HG03442 (cell line): ENCODE measurements at regions not wholly inside any gene's neighbourhood (a gene's known extent, or its start where the extent isn't known, plus 50 kb on each side); places are given as distances from the start of the nearest gene placed in this dataset.
"Not testable (repeated sequence)": the region's sequence is repeated elsewhere in the genome, so short reads cannot be mapped to it uniquely, and the experiment has no call there.

Source experiments
- ATAC-seq: cut with Tn5 transposase; IDR thresholded peaks from one replicate; pipeline ENCODE4 v1.9.1; 2021; ENCODE audit warnings: mild to moderate bottlenecking, moderate library complexity; ENCODE audit not compliant: unreplicated experiment

- no peak for ATAC-seq
Measured at GRCh38 chr7:121623130-121623872, 227.2 kb upstream of the FAM3C start.

- no peak for ATAC-seq
Measured at GRCh38 chr7:121621937-121622336, 225.8 kb upstream of the FAM3C start.

GRCh38 chr7:121620953-121621606, 225.0 kb upstream of the FAM3C start:
- no peak for ATAC-seq

DNA sequence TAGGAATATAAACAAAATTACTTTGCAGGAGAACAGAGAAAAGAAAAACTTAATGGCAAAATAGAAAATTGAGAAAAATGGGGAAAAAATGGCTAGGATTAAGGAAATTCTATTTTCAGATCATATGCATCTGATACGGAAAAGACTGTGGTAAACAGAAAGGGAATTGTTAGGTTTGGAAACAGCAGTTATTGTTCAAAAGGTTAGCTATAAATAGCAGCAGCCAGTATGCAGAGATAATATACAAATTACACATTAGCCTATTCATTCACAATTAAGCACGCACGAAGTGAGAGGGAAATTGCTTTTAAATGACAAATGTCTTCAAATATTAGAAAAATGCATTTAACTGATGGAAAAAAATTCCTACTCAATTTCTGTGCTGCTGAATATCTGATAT, 224.1 kb upstream of the FAM3C start:
- ATAC-seq, result no peak

DNA sequence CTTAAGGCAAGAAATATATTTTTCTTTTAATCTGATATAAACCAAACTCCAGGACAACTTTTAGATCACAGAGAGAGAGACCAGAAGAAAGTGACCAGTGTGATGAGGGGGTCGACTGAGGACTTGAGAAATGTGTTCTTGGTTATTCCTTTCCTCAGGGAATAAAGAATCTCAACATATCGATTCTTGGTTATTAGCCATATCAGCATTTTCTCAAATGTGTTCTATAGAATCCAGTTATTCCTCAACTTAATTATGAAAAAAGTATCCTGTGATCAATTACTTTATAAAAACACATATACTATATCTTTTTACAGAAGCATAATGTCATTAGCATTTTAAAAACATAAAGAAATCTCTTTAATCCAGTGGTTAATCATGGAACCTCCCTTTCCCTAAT, 222.1 kb upstream of the FAM3C start:
- no peak for ATAC-seq

GRCh38 chr7:121610243-121610642, 214.1 kb upstream of the FAM3C start:
- no peak for ATAC-seq

DNA sequence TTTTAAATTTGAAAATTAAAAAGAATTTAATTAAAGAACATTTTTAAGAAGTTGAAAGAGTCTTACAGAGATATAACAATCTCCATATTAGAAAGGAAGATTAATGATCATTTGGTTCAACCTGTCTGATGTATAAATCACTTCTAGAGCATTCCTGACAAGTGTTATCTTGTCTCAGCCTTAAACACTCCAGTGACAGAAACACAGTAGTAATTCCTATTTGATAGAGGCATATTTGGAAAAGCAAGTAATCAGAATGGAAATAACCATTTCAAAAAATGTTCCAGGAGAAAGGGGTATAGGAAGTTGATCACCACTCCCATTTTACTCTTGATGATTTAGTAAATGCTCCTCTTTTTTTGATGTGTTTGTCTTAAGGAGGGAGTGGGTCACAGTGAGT, 213.1 kb upstream of the FAM3C start:
- ATAC-seq, result no peak

GRCh38 chr7:121608785-121609184, 212.7 kb upstream of the FAM3C start:
- no peak for ATAC-seq

DNA sequence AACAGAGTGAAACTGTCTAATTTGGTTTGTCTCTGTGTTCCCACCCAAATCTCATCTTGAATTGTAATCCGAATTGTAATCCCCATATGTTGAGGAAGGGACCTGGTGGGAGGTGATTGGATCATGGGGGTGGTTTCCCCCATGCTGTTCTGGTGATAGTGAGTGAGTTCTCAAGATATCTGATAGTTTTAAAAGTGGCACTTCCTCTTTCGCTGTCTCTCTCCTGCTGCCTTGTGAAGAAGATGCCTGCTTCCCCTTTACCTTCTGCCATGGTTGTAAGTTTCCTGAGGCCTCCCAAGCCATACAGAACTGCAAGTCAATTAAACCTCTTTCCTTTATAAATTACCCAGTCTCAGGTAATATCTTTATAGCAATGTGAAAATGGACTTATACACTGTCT, 212.1 kb upstream of the FAM3C start:
- ATAC-seq, result not testable (repeated sequence)

- ATAC-seq, result no peak
Measured at GRCh38 chr7:121605317-121605680, 209.2 kb upstream of the FAM3C start.

DNA sequence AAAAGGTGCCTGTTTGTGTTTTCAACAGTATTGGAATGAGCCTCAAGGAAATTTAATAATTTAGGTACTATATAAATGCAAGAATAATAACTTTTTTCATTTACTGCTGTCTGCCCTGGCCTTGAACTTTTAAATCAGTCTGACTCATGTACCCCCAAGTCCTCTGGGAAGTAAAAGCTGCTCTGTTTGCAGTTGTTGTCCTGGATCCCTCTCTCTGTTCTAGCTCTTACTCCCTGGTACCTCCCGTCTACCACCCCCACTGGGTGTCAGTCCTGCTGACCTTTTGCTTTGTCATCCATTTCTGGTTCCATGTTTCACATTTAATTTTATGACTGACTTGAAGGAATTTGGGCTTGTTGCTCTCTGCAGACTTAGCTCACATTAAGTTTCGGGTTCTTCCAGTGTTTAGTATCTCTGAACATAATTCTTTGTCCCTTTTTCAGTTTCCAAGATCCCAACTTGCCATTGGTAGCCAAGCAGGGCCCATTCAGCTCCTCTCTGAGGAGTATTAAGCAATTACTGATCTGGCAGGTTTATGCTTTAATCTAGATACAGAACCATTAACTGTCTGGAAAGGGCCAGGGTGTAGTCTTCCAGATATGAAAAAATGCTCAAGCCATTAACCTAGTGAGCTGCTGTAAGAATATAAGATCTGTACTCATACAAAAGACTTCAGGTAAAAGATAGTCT, 208.7 kb upstream of the FAM3C start:
- no peak for ATAC-seq

DNA sequence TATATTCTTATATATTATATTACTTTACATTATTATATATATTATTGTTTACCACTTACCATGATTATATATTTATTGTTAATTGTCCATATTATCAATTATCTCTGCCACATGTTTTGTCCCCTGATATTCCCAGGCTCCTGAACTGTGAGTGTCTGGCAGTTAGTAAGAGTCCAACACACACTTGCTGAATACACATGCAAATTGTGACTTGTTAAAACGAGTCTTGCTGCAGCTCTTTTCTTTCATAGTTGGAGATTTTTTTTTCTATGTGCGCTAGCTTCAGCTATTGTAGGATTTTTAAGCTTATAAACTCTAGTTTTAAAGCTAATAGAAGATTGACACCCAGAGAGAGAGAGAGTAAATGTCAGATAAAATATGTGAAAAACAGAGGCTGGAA, 207.8 kb upstream of the FAM3C start:
- ATAC-seq, result no peak

DNA sequence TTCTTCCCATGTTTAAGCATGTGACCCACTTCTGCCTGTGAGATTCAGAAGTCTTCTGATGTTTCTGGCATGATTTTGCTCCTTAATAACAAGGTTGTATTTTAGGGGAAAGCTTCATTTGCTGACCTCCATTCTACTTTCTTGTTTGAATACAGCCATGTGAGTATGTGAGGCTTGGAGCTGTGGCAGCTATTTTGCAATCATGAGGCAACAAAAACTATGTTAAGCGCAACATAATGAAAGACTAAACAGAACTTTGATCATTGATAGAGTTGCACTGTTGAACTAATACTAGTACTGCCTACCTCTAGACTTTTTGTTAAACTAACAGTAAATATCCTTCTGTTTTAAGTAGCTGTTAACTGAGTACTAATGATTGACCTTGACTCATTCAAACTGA, 203.8 kb upstream of the FAM3C start:
- ATAC-seq, result no peak

DNA sequence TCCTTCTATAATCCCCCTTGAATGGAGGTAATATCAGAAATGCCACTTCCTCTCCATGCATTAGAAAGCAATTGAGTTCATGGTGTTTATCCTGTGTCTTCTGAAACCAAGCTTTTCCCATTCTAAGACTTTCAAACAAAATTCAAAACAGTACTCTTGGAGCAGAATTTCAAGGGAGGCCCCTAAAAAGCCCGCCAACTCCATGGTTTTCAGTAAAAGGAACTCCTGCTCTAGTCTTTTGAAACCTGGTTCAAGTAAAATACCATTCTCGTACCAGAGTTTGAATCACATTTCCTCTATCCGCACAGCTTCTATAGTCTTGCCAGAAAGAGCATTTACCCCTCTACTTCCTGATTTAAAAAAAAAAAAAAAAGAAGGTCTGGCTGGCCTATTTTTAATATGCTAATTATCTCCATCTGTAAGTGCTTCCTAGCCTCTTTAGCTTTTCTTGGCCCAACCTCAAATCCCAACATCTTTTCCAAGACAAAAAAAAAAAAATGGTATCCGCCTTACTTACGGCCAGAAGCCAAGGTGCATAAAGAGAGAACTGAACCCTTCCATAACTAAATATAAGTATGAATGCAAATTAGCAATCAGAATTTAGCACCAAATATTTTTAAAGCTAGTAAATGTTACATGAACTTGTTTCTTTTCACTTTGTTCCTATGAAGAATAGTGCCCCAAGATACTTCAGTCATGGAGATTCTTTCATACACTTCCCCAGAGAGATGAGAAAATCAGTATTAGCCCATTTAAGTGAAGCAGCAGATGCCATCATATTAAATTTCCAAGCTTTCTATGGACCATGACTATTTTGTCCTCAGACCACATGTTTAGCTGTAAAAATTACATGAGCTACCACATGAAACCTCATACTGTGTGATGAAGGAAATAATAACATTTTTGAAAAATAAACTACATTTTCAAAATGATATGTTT, 199.9 kb upstream of the FAM3C start:
- no peak for ATAC-seq

- no peak for ATAC-seq
Measured at GRCh38 chr7:121591926-121592325, 195.8 kb upstream of the FAM3C start.

DNA sequence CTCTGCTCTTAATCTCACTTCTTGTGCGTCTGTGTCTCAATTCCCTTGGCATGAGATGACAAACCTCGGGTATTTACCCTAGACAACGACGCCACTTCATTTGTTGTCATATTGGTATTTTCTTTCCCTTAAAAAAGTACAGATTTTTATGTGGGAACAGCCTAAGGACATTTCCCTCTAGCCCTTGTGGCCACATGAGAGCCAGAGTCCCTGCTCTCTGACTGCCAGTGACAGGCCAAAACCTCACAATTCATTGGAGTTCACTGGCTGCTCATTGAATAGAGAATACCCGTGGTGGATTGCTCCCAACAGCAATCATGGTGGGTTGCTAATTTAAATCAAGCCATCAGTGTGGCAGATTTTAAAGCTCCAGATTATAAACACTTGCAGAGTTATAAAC, 191.3 kb upstream of the FAM3C start:
- ATAC-seq, result no peak

DNA sequence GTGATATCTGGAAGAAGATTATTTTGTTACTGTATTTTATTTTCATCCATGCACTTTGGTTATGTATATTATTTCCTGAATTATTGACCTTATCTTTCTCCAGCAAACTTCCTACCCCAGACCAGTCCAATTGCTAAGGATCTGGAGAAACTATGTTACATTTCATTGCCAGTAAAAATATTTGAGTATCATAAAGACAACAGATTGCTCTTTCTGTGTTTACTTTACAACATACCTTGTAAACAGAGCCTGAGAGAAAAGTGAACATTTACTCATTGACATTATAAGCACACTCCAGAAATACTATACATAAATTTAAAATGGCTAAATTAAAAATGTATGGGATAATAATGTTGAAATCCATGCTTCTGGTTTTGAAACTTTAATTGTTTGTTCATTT, 186.2 kb upstream of the FAM3C start:
- ATAC-seq, result no peak

DNA sequence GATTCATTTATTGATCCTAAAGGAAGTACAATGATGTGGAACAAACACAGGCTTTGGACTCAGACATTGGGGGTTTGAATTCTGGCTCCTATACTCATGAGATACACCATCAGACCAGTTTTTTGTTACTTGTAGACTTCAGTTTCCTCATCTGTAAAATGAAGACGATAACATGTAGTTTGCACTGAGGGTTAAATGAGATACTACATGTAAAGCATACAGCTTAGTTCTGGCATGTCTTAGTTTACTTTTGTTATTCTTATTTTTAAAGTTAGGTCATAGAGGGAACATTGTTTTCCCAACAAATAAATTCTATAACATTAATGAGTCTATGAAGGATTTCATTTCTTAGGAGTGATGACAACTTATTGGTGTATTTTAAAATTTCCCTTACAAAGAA, 183.5 kb upstream of the FAM3C start:
- ATAC-seq, result no peak

DNA sequence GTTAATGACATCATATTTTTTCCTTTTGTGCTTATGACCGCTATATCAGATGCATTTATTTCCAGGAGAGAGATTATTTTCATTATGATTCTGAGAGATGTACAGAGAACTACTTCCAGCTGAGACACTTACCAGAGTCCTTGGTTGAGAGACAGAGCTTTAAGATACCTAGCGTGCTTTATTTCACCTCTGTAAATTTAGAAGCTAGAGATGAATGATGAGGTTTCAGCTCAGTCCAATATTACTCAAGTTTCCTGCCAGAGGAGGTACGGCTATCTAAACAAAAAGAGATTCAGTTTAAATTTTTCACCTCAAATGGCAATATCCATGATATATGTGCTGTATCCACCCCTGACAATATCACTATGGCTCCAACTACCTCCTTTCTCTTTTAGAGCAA, 182.6 kb upstream of the FAM3C start:
- no peak for ATAC-seq

- ATAC-seq, result no peak
Measured at GRCh38 chr7:121576148-121576917, 180.2 kb upstream of the FAM3C start.
